Esophagus muscularis mucosa (tissue), 3 donors: ENCODE measurements at regions not wholly inside any gene's neighbourhood (a gene's known extent, or its start where the extent isn't known, plus 50 kb on each side); places are given as distances from the start of the nearest gene placed in this dataset.

ENCODE experiments used
- EP300 ChIP-seq: sonication (generic); formaldehyde crosslinking; IDR thresholded peaks from one replicate; pipeline ENCODE4 v1.6.1; 2017; ENCODE audit warnings: antibody characterized with exemption
- TF ChIP-seq, protein P1 (sequence below), 3 experiments: fragments of 200-600 bp in 2 of 3; fragments of 450-650 bp in 1 of 3; sonication (generic) in 2 of 3; IDR thresholded peaks; one replicate each; pipeline ENCODE4 v1.5.1; 2017 to 2019; ENCODE audit warnings: antibody characterized with exemption in 3 of 3, mild to moderate bottlenecking in 2 of 3, moderate library complexity in 1 of 3

GRCh38 chr2:190123956-190124355 is 61.4 kb upstream of the MSTN start:
- TF ChIP-seq, protein P1, sequence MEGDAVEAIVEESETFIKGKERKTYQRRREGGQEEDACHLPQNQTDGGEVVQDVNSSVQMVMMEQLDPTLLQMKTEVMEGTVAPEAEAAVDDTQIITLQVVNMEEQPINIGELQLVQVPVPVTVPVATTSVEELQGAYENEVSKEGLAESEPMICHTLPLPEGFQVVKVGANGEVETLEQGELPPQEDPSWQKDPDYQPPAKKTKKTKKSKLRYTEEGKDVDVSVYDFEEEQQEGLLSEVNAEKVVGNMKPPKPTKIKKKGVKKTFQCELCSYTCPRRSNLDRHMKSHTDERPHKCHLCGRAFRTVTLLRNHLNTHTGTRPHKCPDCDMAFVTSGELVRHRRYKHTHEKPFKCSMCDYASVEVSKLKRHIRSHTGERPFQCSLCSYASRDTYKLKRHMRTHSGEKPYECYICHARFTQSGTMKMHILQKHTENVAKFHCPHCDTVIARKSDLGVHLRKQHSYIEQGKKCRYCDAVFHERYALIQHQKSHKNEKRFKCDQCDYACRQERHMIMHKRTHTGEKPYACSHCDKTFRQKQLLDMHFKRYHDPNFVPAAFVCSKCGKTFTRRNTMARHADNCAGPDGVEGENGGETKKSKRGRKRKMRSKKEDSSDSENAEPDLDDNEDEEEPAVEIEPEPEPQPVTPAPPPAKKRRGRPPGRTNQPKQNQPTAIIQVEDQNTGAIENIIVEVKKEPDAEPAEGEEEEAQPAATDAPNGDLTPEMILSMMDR (IDR thresholded peaks at IDR 0.05) = no peak
- TF ChIP-seq EP300 = no peak
